ENCODE measurements at regions not wholly inside any gene's neighbourhood (a gene's known extent, or its start where the extent isn't known, plus 50 kb on each side); places are given as distances from the start of the nearest gene placed in this dataset.
"Not testable (repeated sequence)": the region's sequence is repeated elsewhere in the genome, so short reads cannot be mapped to it uniquely, and the experiment has no call there.

- no peak for DNase-seq
Measured at GRCh38 chrX:22758807-22759481, 240.8 kb upstream of the DDX53 start.

GRCh38 chrX:22760513-22761057, 239.2 kb upstream of the DDX53 start:
- DNase-seq = no peak

- DNase-seq = no peak
Measured at GRCh38 chrX:22788221-22788620, 211.5 kb upstream of the DDX53 start.

- no peak for DNase-seq
Measured at GRCh38 chrX:22795671-22796070, 204.1 kb upstream of the DDX53 start.

- DNase-seq = no peak
Measured at GRCh38 chrX:22800360-22800759, 199.4 kb upstream of the DDX53 start.

- no peak for DNase-seq
Measured at GRCh38 chrX:22800806-22801205, 199.0 kb upstream of the DDX53 start.

GRCh38 chrX:22803353-22803752, 196.4 kb upstream of the DDX53 start:
- no peak for DNase-seq

- DNase-seq = no peak
Measured at GRCh38 chrX:22810876-22811275, 188.9 kb upstream of the DDX53 start.

GRCh38 chrX:22818061-22818460, 181.7 kb upstream of the DDX53 start:
- DNase-seq = no peak

- DNase-seq = no peak
Measured at GRCh38 chrX:22855693-22856092, 144.1 kb upstream of the DDX53 start.

GRCh38 chrX:22859642-22860041, 140.1 kb upstream of the DDX53 start:
- DNase-seq = no peak

- not testable (repeated sequence) for DNase-seq
Measured at GRCh38 chrX:22866801-22867200, 133.0 kb upstream of the DDX53 start.

GRCh38 chrX:22882543-22882942, 117.2 kb upstream of the DDX53 start:
- DNase-seq = no peak

- DNase-seq = no peak
Measured at GRCh38 chrX:22889819-22890218, 109.9 kb upstream of the DDX53 start.

GRCh38 chrX:22912616-22913015, 87.1 kb upstream of the DDX53 start:
- no peak for DNase-seq

- no peak for DNase-seq
Measured at GRCh38 chrX:22922961-22923360, 76.8 kb upstream of the DDX53 start.

- no peak for DNase-seq
Measured at GRCh38 chrX:22934640-22935039, 65.1 kb upstream of the DDX53 start.

- DNase-seq = no peak
Measured at GRCh38 chrX:22944945-22945344, 54.8 kb upstream of the DDX53 start.

Measured in anterior cingulate cortex (tissue), 58 donors.